ENCODE measurements at regions not wholly inside any gene's neighbourhood (a gene's known extent, or its start where the extent isn't known, plus 50 kb on each side); places are given as distances from the start of the nearest gene placed in this dataset.

DNA sequence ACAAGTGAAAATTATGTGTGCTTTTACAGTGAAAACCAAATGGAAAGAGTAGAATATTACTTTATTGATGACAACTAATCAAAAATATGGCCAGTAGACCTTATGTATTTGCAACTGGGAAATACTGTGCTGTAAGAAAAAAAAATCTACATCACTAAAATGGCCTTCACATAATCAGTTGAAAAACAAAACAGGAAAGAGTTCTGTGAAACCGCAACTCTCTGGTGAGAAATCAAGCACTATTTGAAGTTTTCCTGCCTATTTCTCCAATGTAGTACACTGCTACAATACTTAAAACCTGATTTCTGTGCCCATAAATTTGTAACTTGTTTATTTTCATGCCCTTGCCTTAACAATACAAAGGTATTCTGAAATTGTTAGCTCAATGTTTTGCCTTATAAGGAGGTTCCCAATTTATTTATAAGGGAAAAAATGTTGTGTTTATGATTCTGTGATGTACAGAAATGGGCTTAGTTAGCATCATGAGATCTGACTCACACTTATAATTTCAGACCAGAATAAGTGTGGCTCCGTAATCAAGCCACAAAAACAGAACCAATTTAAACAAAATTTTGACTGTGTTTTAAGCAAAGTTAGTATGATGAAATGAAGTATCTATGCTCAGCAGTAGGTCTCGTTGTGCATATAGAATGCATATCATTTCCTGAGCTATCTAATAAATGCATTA, 147.1 kb downstream of the FAT4 start:
- H3K9me3 ChIP-seq = no peaks in the 10 kb centered on the region
- no peaks in the 10 kb centered on the region for H4K20me1 ChIP-seq
- H3K27ac ChIP-seq = no peak overlapping the region
- peaks cover 16% of the 10 kb centered on the region for H3K4me1 ChIP-seq
- H3K36me3 ChIP-seq = no peaks in the 10 kb centered on the region
- no peak overlapping the region for H3K9ac ChIP-seq
- H3K4me3 ChIP-seq = no peak overlapping the region
- H3K27me3 ChIP-seq = no peaks in the 10 kb centered on the region
- no peak for TF ChIP-seq Cebpa-rat (IDR thresholded peaks at IDR 0.05)
- peak overlapping the region; percentile 27 for H3K4me2 ChIP-seq

DNA sequence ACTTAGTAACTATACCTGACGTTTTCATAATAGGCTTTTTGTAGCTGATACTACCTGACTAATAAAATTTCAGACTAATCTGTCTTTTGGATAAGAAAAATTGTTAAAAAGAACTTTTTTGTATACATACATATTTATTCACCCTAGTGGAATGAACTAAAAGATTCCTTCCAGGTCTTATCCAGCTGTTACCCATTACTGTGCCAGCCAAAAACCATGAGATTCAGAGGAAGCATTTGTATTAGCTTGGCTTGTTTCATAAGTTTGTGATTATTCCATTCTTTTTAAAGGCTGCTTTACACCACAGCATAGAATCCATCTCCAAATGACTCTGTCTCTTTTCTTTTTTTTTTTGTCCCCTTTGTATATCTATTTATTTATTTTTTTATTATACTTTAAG, 149.4 kb downstream of the FAT4 start:
- Histone ChIP-seq H3K9me3 (no peaks in the 10 kb centered on the region), H3K4me2 (no peak overlapping the region), H4K20me1 (no peaks in the 10 kb centered on the region), H3K4me3 (no peak overlapping the region), H3K4me1 (peaks cover 16% of the 10 kb centered on the region), H3K9ac (no peak overlapping the region), H3K27ac (no peak overlapping the region), H3K36me3 (no peaks in the 10 kb centered on the region), H3K27me3 (no peaks in the 10 kb centered on the region)
- no peak for TF ChIP-seq Cebpa-rat (IDR thresholded peaks at IDR 0.05)

DNA sequence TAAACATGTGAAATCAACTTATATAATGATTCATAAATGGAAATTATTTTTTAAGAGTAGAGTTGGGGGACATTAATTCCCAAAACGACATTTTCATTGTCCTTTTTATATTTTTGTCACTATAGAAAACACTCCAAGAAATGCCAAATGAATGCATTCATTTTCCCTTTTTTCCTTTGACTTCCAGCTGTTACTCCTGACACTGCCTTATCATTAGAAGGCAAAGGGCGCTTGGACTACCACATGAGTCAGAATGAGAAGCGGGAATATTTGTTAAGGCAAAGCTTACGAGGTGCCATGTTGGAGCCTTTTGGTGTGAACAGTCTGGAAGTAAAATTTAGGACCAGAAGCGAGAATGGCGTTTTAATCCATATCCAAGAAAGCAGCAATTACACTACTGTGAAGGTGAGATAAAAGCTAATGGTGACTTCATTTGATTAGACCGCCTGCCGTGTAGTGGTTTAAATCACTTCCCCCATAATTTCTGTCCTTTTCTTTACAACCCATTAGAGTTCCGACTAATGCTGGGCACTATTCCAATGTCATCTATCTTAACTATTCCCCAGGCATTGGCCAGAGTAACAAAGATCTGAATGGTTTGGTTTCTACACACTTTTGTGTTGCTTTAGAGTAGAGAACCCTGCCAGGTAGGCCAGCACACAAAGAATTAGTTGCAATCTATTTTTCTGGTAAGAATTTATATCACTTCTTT, 166.7 kb downstream of the FAT4 start:
- H3K9ac ChIP-seq = no peak overlapping the region
- H3K9me3 ChIP-seq = no peaks in the 10 kb centered on the region
- H4K20me1 ChIP-seq = no peaks in the 10 kb centered on the region
- no peak for TF ChIP-seq Cebpa-rat (IDR thresholded peaks at IDR 0.05)
- H3K27ac ChIP-seq = no peak overlapping the region
- H3K27me3 ChIP-seq = no peaks in the 10 kb centered on the region
- no peaks in the 10 kb centered on the region for H3K4me1 ChIP-seq
- no peak overlapping the region for H3K4me2 ChIP-seq
- no peak overlapping the region for H3K4me3 ChIP-seq
- H3K36me3 ChIP-seq = no peaks in the 10 kb centered on the region

DNA sequence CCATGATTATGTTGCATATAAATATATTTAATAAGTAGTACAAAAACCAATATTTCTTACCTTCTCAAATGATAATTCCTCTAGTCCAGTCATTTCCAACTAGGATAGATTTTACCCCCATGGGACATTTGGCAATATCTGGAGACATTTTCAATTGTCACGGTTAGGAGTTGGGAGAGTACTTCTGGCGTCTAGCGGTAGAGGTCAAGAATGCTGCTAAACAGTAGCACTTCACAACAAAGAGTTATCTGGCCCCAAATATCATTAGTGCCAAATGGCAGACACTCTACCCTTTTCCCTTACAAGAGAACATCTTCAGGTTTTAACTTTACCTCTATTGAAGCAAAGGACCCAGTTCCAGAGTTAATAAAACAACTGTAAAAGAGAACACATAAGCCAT, 168.1 kb downstream of the FAT4 start:
- Histone ChIP-seq H3K27ac (no peak overlapping the region), H3K9ac (no peak overlapping the region), H3K4me2 (no peak overlapping the region), H3K27me3 (no peaks in the 10 kb centered on the region), H3K9me3 (no peaks in the 10 kb centered on the region), H4K20me1 (no peaks in the 10 kb centered on the region), H3K4me3 (no peak overlapping the region), H3K36me3 (no peaks in the 10 kb centered on the region), H3K4me1 (no peaks in the 10 kb centered on the region)
- TF ChIP-seq Cebpa-rat (IDR thresholded peaks at IDR 0.05) = no peak

DNA sequence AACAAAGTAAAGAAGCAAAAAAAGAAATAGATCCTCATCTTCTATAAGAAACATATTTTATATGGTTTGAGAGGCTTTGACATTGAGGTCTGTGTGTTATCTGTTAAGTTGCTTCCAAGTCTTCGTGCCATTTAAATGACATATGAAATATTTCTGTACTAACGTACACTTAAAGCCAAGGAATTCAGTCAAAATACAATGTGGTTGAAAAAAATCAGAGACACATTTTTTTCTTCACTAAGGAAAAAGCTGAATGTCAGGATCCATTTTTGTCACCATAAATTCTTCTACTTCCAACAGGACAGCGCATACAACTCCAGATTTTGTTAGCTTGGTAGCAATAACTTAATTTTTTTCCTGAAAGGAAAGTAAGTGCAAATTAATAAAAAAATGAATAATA, 168.5 kb downstream of the FAT4 start:
- Histone ChIP-seq H3K9ac (no peak overlapping the region), H3K36me3 (no peaks in the 10 kb centered on the region), H3K4me2 (no peak overlapping the region)

DNA sequence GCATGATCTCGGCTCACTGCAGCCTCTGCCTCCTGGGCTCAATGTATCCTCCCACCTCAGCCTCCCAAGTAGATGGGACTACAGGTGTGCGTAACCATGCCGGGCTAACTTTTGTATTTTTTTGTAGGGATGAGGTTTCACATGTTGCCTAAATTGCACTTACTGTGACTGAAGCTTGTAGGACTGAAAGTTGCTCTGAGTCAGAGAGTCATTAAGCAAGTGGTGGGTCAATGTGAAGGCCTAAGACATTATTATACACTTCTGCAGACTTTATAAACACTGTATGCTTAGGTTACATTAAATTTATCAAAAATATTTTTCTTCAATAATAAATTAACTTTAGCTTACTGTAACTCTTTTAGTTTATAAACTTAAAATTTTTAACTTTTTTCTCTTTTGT, 170.2 kb downstream of the FAT4 start:
- Histone ChIP-seq H3K4me1 (no peaks in the 10 kb centered on the region), H3K9me3 (no peaks in the 10 kb centered on the region), H3K4me3 (no peak overlapping the region), H4K20me1 (no peaks in the 10 kb centered on the region), H3K9ac (no peak overlapping the region), H3K36me3 (no peaks in the 10 kb centered on the region), H3K27ac (no peak overlapping the region), H3K27me3 (no peaks in the 10 kb centered on the region), H3K4me2 (no peak overlapping the region)
- no peak for TF ChIP-seq Cebpa-rat (IDR thresholded peaks at IDR 0.05)

More for the DNA sequence above, 168.5 kb downstream of the FAT4 start:
- Histone ChIP-seq H3K27ac (no peak overlapping the region), H3K27me3 (no peaks in the 10 kb centered on the region), H3K9me3 (no peaks in the 10 kb centered on the region), H4K20me1 (no peaks in the 10 kb centered on the region), H3K4me3 (no peak overlapping the region), H3K4me1 (no peaks in the 10 kb centered on the region)
- no peak for TF ChIP-seq Cebpa-rat (IDR thresholded peaks at IDR 0.05)

DNA sequence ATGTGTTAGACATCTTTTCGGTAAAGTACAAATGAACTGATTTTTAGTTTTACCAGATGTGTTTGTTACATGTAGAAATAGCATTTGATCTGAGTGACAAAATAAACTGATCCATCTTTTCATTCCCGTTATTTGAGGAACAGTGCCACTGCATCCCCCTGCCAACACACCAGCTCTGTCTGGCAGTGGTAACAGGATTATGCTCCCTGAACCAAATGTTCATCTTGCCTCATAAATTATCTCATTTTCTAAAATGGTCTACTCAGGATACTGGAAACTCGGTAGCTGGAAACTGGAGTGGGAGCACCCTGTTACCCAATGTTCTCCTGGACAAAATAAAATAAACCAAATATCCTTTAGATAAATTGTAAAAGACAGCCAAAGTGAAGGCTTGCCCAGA, 171.6 kb downstream of the FAT4 start:
- Histone ChIP-seq H3K27ac (no peak overlapping the region), H3K27me3 (no peaks in the 10 kb centered on the region), H3K9ac (no peak overlapping the region), H3K9me3 (no peaks in the 10 kb centered on the region), H3K4me3 (no peak overlapping the region), H3K4me1 (no peaks in the 10 kb centered on the region), H3K4me2 (no peak overlapping the region), H4K20me1 (no peaks in the 10 kb centered on the region), H3K36me3 (no peaks in the 10 kb centered on the region)
- no peak for TF ChIP-seq Cebpa-rat (IDR thresholded peaks at IDR 0.05)

DNA sequence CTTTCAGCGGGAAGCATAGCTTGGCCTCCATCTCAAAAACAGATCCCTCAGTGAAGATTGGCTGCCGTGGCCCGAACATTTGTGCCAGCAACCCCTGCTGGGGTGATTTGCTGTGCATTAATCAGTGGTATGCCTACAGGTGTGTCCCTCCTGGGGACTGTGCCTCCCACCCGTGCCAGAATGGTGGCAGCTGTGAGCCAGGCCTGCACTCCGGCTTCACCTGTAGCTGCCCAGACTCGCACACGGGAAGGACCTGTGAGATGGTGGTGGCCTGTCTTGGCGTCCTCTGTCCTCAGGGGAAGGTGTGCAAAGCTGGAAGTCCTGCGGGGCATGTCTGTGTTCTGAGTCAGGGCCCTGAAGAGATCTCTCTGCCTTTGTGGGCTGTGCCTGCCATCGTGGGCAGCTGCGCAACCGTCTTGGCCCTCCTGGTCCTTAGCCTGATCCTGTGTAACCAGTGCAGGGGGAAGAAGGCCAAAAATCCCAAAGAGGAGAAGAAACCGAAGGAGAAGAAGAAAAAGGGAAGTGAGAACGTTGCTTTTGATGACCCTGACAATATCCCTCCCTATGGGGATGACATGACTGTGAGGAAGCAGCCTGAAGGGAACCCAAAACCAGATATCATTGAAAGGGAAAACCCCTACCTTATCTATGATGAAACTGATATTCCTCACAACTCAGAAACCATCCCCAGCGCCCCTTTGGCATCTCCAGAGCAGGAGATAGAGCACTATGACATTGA, 175.4 kb downstream of the FAT4 start:
- Histone ChIP-seq H3K9me3 (no peaks in the 10 kb centered on the region), H3K4me2 (no peak overlapping the region), H3K27me3 (no peaks in the 10 kb centered on the region), H3K4me3 (no peak overlapping the region), H4K20me1 (no peaks in the 10 kb centered on the region), H3K27ac (no peak overlapping the region), H3K36me3 (no peaks in the 10 kb centered on the region), H3K9ac (no peak overlapping the region), H3K4me1 (no peaks in the 10 kb centered on the region)
- no peak for TF ChIP-seq Cebpa-rat (IDR thresholded peaks at IDR 0.05)

DNA sequence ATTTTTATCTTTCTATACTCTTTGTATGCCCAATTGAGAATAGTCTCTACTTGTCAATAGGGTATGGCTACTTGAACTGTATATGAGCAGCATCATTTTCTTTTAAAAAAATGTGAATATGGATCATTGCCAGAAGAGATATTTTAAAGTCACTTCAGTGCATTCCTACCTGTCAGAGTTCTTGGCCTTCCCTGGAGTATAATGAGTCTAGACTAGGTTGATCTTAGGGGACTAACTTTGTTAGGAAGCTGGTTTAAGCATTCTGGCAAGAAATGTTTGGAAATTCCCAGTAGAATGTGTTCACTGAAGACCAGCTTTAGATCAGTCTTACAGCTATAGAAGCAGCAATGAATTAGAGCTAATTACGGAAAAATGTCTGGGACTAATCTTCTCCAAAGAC, 178.2 kb downstream of the FAT4 start:
- TF ChIP-seq Cebpa-rat (IDR thresholded peaks at IDR 0.05) = no peak
- Histone ChIP-seq H3K4me2 (no peak overlapping the region), H3K4me1 (no peaks in the 10 kb centered on the region), H3K9me3 (no peaks in the 10 kb centered on the region), H3K27ac (no peak overlapping the region), H3K36me3 (no peaks in the 10 kb centered on the region), H3K9ac (no peak overlapping the region), H4K20me1 (no peaks in the 10 kb centered on the region), H3K27me3 (no peaks in the 10 kb centered on the region), H3K4me3 (no peak overlapping the region)

DNA sequence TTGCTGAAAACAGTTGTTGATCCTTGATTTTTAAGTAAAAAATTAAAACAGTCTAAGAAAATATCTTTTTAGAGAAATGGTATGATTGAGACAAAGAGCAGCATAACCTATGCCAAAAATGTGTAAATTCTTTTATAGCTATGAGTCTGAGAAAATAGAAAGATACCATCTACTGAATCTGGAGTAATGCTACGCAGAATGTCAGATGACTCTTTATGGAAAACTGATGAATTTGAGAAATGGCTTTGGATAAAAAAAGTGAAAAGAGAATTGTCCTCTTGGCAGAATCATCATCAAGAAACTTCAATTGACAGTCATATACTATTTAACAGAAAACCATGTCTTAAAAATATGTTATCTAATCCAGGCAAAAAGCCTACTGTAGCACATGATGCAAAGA, 183.1 kb downstream of the FAT4 start:
- TF ChIP-seq Cebpa-rat (IDR thresholded peaks at IDR 0.05) = no peak
- no peak overlapping the region for H3K27ac ChIP-seq
- H3K36me3 ChIP-seq = no peaks in the 10 kb centered on the region
- H3K4me1 ChIP-seq = no peaks in the 10 kb centered on the region
- no peaks in the 10 kb centered on the region for H3K27me3 ChIP-seq
- H3K9ac ChIP-seq = no peak overlapping the region
- no peaks in the 10 kb centered on the region for H3K9me3 ChIP-seq
- H3K4me3 ChIP-seq = no peak overlapping the region
- H4K20me1 ChIP-seq = no peaks in the 10 kb centered on the region
- no peak overlapping the region for H3K4me2 ChIP-seq

All from BLaER1 (cell line).